Neuronal stem cell (in vitro differentiated cells): ENCODE measurements at regions not wholly inside any gene's neighbourhood (a gene's known extent, or its start where the extent isn't known, plus 50 kb on each side); places are given as distances from the start of the nearest gene placed in this dataset.

Source experiments
- DNase-seq: peaks from one replicate; pipeline ENCODE4 v3.0.0-alpha.2; 2013; ENCODE audit warnings: low spot score
- H2AFZ ChIP-seq: one replicate; pipeline ENCODE4 v1.6.1; 2013; ENCODE audit warnings: mild to moderate bottlenecking, low read length, inconsistent platforms
- H2AK5ac ChIP-seq: 2 replicates; pipeline ENCODE4 v1.6.1; 2013; ENCODE audit warnings: low read depth, mild to moderate bottlenecking, inconsistent platforms, low read length, moderate library complexity, mixed read lengths
- H2BK120ac ChIP-seq: 2 replicates; pipeline ENCODE4 v1.6.1; 2013; ENCODE audit warnings: low read depth, mild to moderate bottlenecking, inconsistent platforms, low read length, moderate library complexity, mixed read lengths
- H2BK12ac ChIP-seq: one replicate; pipeline ENCODE4 v1.6.1; 2013; ENCODE audit warnings: low read length, inconsistent platforms
- H2BK15ac ChIP-seq: 2 replicates; pipeline ENCODE4 v1.6.1; 2013; ENCODE audit warnings: mild to moderate bottlenecking, low read length, inconsistent platforms, mixed read lengths
- H2BK5ac ChIP-seq: one replicate; pipeline ENCODE4 v1.6.1; 2013; ENCODE audit warnings: inconsistent platforms, mild to moderate bottlenecking, low read length, moderate library complexity
- H3K14ac ChIP-seq: one replicate; pipeline ENCODE4 v1.6.1; 2013; ENCODE audit warnings: low read length, inconsistent platforms
- H3K18ac ChIP-seq: 2 replicates; pipeline ENCODE4 v1.6.1; 2013; ENCODE audit warnings: low read length, inconsistent platforms
- H3K23ac ChIP-seq: 2 replicates; pipeline ENCODE4 v1.6.1; 2013; ENCODE audit warnings: low read depth, mild to moderate bottlenecking, mixed read lengths, low read length, inconsistent platforms; ENCODE audit not compliant: poor library complexity
- H3K27ac ChIP-seq: replicated peaks from 3 replicates; pipeline ENCODE4 v1.5.1; 2013; ENCODE audit warnings: low read length, inconsistent platforms
- H3K27me3 ChIP-seq, 3 experiments: 2 replicates each; pipeline ENCODE4 v1.6.1; 2013; ENCODE audit warnings: low read length in 3 of 3, mild to moderate bottlenecking in 2 of 3, inconsistent platforms in 1 of 3, low read depth in 1 of 3, mixed read lengths in 1 of 3, moderate library complexity in 1 of 3; ENCODE audit not compliant: control insufficient read depth in 3 of 3, insufficient read depth in 3 of 3
- H3K36me3 ChIP-seq, 2 donors: replicated peaks in 1 of 2; 2 replicates each; pipeline ENCODE4 v1.6.1; 2013; ENCODE audit warnings: low read length in 2 of 2; ENCODE audit not compliant: control insufficient read depth in 2 of 2, insufficient read depth in 2 of 2
- H3K4ac ChIP-seq: 2 replicates; pipeline ENCODE4 v1.6.1; 2013; ENCODE audit warnings: inconsistent platforms, mild to moderate bottlenecking, low read length, moderate library complexity
- H3K4me1 ChIP-seq, 2 donors: 1 replicate in 1 of 2; 2 replicates in 1 of 2; pipeline ENCODE4 v1.6.1; 2013; ENCODE audit warnings: low read length in 2 of 2, low read depth in 1 of 2; ENCODE audit not compliant: control insufficient read depth in 2 of 2, insufficient read depth in 1 of 2
- H3K4me2 ChIP-seq: one replicate; pipeline ENCODE4 v1.6.1; 2013; ENCODE audit warnings: mild to moderate bottlenecking, low read length, inconsistent platforms; ENCODE audit not compliant: insufficient read depth, poor library complexity, severe bottlenecking
- H3K4me3 ChIP-seq, 2 donors: 2 replicates each; pipeline ENCODE4 v1.5.1; 2013; ENCODE audit warnings: low read length in 2 of 2, mild to moderate bottlenecking in 2 of 2, inconsistent platforms in 1 of 2, moderate library complexity in 1 of 2
- H3K79me1 ChIP-seq: one replicate; pipeline ENCODE4 v1.6.1; 2013; ENCODE audit warnings: low read depth, mild to moderate bottlenecking, inconsistent platforms, low read length, moderate library complexity
- H3K9ac ChIP-seq: one replicate; pipeline ENCODE4 v1.6.1; 2013; ENCODE audit warnings: mild to moderate bottlenecking, low read depth, low read length, inconsistent platforms; ENCODE audit not compliant: poor library complexity
- H3K9me3 ChIP-seq, 2 donors: replicated peaks in 1 of 2; 2 replicates each; pipeline versions ENCODE3 to v1.6.1; 2013; ENCODE audit warnings: low read length in 2 of 2, mild to moderate bottlenecking in 2 of 2, inconsistent platforms in 1 of 2, low read depth in 1 of 2, mixed read lengths in 1 of 2, moderate library complexity in 1 of 2; ENCODE audit not compliant: control insufficient read depth in 2 of 2, insufficient read depth in 1 of 2
- H4K8ac ChIP-seq: one replicate; pipeline ENCODE4 v1.6.1; 2013; ENCODE audit warnings: low read depth, mild to moderate bottlenecking, inconsistent platforms, low read length, moderate library complexity
- H4K91ac ChIP-seq: one replicate; pipeline ENCODE4 v1.6.1; 2013; ENCODE audit warnings: low read length, low read depth, mild to moderate bottlenecking, inconsistent platforms; ENCODE audit not compliant: poor library complexity
- WGBS, 2 donors: extraction: QIAGEN DNeasy Blood & Tissue Kit; methylation state at CpG; one replicate each; pipeline ENCODE4 v1.1.7; 2013; ENCODE audit warnings: missing lambda C conversion rate in 2 of 2, mixed read lengths in 1 of 2; ENCODE audit not compliant: insufficient read length in 2 of 2, insufficient replicate concordance in 1 of 2; ENCODE audit errors: extremely low coverage in 2 of 2; 5-methylcytosine and 5-hydroxymethylcytosine counted together

GRCh38 chr14:76651410-76652055 is 109.7 kb upstream of the VASH1 start:
- H2BK5ac ChIP-seq: no peak overlapping the region
- no peaks in the 10 kb centered on the region for H3K9me3 ChIP-seq
- H3K27ac ChIP-seq: no peak overlapping the region
- H3K79me1 ChIP-seq: no peaks in the 10 kb centered on the region
- H4K91ac ChIP-seq: no peak overlapping the region
- H2BK120ac ChIP-seq: no peak overlapping the region
- no peak overlapping the region for H4K8ac ChIP-seq
- no peak overlapping the region for H2AFZ ChIP-seq
- no peaks in the 10 kb centered on the region for H3K36me3 ChIP-seq
- H2BK12ac ChIP-seq: no peak overlapping the region
- no peak overlapping the region for H3K9ac ChIP-seq
- no peak overlapping the region for H3K14ac ChIP-seq
- no peak overlapping the region for H3K4me2 ChIP-seq
- peaks cover 0 to 6% of the 10 kb centered on the region in 2 donors for H3K4me1 ChIP-seq
- peaks cover 0 to 5% (median 0%) of the 10 kb centered on the region in 3 experiments for H3K27me3 ChIP-seq
- no peak overlapping the region for H2BK15ac ChIP-seq
- H3K18ac ChIP-seq: no peak overlapping the region
- DNase-seq: no peak
- no peak overlapping the region for H3K23ac ChIP-seq
- H2AK5ac ChIP-seq: no peak overlapping the region
- no peak overlapping the region for H3K4ac ChIP-seq
- WGBS, 2 donors: no CpG with 5 or more reads among the region's 3 CpGs
- H3K4me3 ChIP-seq: no peak overlapping the region

DNA sequence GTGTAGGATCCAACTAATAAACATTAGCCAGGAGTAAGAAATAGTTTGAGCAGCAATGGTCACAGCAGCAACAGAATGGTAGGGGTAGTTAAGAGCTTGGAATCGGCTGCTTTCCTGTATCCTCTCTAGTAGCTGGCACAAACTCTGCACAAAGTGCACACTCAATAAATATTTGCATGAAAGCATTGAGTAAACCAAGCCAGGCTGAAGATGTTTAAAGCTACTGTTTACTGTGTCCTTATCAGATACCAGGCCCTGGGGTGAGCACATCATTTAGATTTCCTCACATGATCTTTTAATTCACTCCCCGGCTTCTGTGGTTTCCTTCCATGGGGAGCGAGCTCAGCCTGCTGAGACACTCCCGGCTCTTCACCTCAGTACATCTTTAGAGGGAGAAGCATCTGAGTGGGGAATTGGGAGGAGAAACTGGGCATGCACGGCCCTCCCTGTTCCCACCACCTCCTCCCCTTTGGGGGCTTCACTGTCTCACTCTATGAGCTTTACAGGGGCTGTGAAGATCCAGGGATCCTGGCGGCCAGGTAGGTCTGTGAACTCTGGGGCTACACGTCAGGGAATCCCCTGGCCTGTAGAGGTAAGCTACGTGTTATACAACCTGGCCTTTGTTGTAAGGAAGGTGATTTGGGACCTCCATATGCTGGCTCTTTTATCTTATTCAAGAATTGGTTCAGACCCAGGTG is 107.2 kb upstream of the VASH1 start:
- no peak overlapping the region for H2BK5ac ChIP-seq
- no peak overlapping the region for H3K4ac ChIP-seq
- no peak overlapping the region for H2AK5ac ChIP-seq
- H3K27ac ChIP-seq: no peak overlapping the region
- no peak overlapping the region for H4K8ac ChIP-seq
- no peak overlapping the region for H3K4me2 ChIP-seq
- no peak overlapping the region for H2BK12ac ChIP-seq
- H3K36me3 ChIP-seq: no peaks in the 10 kb centered on the region
- H3K79me1 ChIP-seq: no peaks in the 10 kb centered on the region
- H3K14ac ChIP-seq: no peak overlapping the region
- no peak overlapping the region for H3K9ac ChIP-seq
- no peak overlapping the region for H2BK15ac ChIP-seq
- WGBS, 2 donors: no CpG with 5 or more reads among the region's 8 CpGs
- H3K4me3 ChIP-seq: no peak overlapping the region
- H3K18ac ChIP-seq: no peak overlapping the region
- no peak for DNase-seq
- H3K9me3 ChIP-seq: peaks cover 0 to 3% of the 10 kb centered on the region in 2 donors
- H3K23ac ChIP-seq: no peak overlapping the region
- peaks cover 0 to 6% of the 10 kb centered on the region in 2 donors for H3K4me1 ChIP-seq
- no peak overlapping the region for H4K91ac ChIP-seq
- no peak overlapping the region for H2AFZ ChIP-seq
- H2BK120ac ChIP-seq: no peak overlapping the region
- H3K27me3 ChIP-seq: peaks cover 0 to 5% (median 0%) of the 10 kb centered on the region in 3 experiments

DNA sequence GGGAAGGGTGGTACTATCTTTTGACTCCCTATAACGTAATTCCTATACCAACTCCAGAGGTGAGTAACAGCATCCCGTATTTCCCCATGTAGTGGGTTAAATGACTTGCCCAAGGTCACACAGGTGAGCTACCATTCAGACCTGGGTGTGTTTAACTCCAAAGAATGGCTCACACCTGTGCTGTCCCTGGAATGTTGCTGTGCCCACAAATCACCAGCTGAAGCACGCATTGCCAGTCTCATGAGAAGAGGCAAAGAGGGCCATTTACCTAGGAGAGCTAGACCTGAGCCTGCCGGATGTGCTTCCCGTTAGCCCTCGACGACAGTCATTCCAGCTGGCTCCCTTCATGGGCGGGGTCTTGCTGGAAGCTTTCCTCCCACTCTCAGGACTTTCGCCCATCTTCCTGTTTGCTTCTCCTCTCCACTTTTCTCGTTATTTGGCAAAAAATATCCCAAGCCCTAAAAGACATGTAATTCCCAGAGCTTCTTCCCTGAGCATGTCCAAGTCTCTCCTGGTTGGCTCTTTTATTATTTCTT is 106.6 kb upstream of the VASH1 start:
- Histone ChIP-seq H3K14ac (no peak overlapping the region), H2BK12ac (no peak overlapping the region), H3K9me3 (peaks cover 0 to 5% of the 10 kb centered on the region in 2 donors), H3K23ac (no peak overlapping the region), H4K91ac (no peak overlapping the region), H2AK5ac (no peak overlapping the region), H2AFZ (no peak overlapping the region), H3K4ac (no peak overlapping the region), H4K8ac (no peak overlapping the region), H3K79me1 (no peaks in the 10 kb centered on the region), H3K27me3 (peaks cover 0 to 5% (median 0%) of the 10 kb centered on the region in 3 experiments), H3K4me3 (no peak overlapping the region), H3K4me1 (peaks cover 0 to 6% of the 10 kb centered on the region in 2 donors), H3K27ac (no peak overlapping the region), H2BK5ac (no peak overlapping the region), H2BK15ac (no peak overlapping the region), H3K36me3 (no peaks in the 10 kb centered on the region), H3K4me2 (no peak overlapping the region), H2BK120ac (no peak overlapping the region), H3K18ac (peak overlapping the region; percentile 45), H3K9ac (no peak overlapping the region)
- DNase-seq: no peak
- WGBS, 2 donors: no CpG with 5 or more reads among the region's 10 CpGs

DNA sequence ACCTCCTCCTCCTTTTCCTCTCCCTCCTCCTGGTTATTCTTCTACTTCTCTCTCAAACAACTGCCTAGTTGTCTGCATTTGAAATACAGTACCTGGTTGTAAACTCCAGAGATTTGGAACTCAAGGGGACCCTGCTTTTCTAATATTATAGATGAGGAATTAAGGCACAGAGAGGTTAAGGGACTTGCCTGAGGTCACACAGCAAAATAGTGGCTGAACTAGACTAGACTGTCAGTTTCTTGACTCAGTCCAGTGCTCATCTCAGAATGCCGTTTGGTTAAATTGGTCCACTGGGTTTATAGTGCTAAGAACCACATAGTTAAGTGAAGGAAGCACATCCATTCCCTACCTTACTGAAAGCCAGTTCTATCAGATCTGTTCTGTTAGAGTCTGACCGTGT is 105.9 kb upstream of the VASH1 start:
- Histone ChIP-seq H2BK120ac (no peak overlapping the region), H4K91ac (no peak overlapping the region), H3K27me3 (peaks cover 0 to 4% (median 0%) of the 10 kb centered on the region in 3 experiments)

More for the DNA sequence above, 105.9 kb upstream of the VASH1 start:
- Histone ChIP-seq H3K9ac (no peak overlapping the region), H3K4ac (no peak overlapping the region), H3K36me3 (no peaks in the 10 kb centered on the region), H2AFZ (no peak overlapping the region), H3K23ac (no peak overlapping the region), H3K9me3 (peaks cover 0 to 5% of the 10 kb centered on the region in 2 donors), H2BK12ac (no peak overlapping the region), H3K27ac (no peak overlapping the region), H3K14ac (no peak overlapping the region), H2BK5ac (no peak overlapping the region), H3K4me1 (peaks cover 0 to 6% of the 10 kb centered on the region in 2 donors), H3K4me2 (no peak overlapping the region), H2AK5ac (no peak overlapping the region), H3K18ac (no peak overlapping the region), H3K79me1 (no peaks in the 10 kb centered on the region), H2BK15ac (no peak overlapping the region), H3K4me3 (no peak overlapping the region), H4K8ac (no peak overlapping the region)
- no CpG with 5 or more reads among the region's 2 CpGs for WGBS, 2 donors
- no peak for DNase-seq
